ENCODE measurements at regions not wholly inside any gene's neighbourhood (a gene's known extent, or its start where the extent isn't known, plus 50 kb on each side); places are given as distances from the start of the nearest gene placed in this dataset.

GRCh38 chr6:134379599-134379998 lies 61.7 kb upstream of the SGK1 start:
- TF ChIP-seq CTCF (conservative IDR thresholded peaks at IDR 0.05; ENCODE audit: low read length) = no peak
- TF ChIP-seq EZH2phosphoT487 (IDR thresholded peaks at IDR 0.05; ENCODE audit: borderline replicate concordance) = no peak
- H3K4me1 ChIP-seq (ENCODE audit: insufficient read depth, low read length, poor library complexity, severe bottlenecking) = peaks cover 7% of the 10 kb centered on the region
- H3K36me3 ChIP-seq (ENCODE audit: insufficient read depth, low read length) = no peaks in the 10 kb centered on the region
- H3F3A ChIP-seq (ENCODE audit: low read depth) = no peaks in the 10 kb centered on the region
- no peak overlapping the region for H3K4me2 ChIP-seq (ENCODE audit: low read depth, low read length, poor library complexity, severe bottlenecking)
- no peak overlapping the region for H3K4me3 ChIP-seq (ENCODE audit: low read length, poor library complexity, severe bottlenecking)
- no peaks in the 10 kb centered on the region for H3K79me2 ChIP-seq (ENCODE audit: insufficient read depth, low read length)
- H3K9me3 ChIP-seq (ENCODE audit: insufficient read depth, low read depth, low read length) = no peaks in the 10 kb centered on the region
- H3K9ac ChIP-seq (ENCODE audit: low read depth, low read length, poor library complexity, severe bottlenecking) = no peak overlapping the region
- no peaks in the 10 kb centered on the region for H4K20me1 ChIP-seq (ENCODE audit: insufficient read depth, low read length, poor library complexity, severe bottlenecking)
- no peaks in the 10 kb centered on the region for H3K27me3 ChIP-seq (ENCODE audit: insufficient read depth, low read length, poor library complexity, severe bottlenecking)
- no peaks in the 10 kb centered on the region for H3K9me2 ChIP-seq (replicated peaks; ENCODE audit: low read depth, low read length)
- H2AFZ ChIP-seq (ENCODE audit: low read length) = peak overlapping the region; percentile 16; the same call in 1 of the 2 replicates

DNA sequence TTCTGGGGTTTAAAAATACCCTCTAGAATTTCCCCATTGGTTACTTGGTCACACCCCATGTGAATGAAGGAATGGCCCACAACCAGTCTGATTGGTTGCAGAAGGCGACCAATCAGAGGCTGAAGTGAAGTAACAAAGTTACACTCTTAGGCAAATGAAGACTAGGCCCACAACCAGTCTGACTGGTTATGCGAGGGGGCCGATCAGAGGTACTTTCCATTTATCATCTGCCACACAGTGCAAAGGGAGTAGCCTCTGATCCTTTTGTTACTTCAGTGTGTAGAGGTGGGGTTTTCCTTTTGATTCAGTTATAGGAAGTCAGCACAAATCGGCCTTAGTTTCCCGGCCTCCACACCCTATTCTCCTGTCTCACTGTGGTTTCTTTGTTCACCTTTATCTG lies 61.2 kb upstream of the SGK1 start:
- Histone ChIP-seq H3K79me2 (ENCODE audit: insufficient read depth, low read length) (no peaks in the 10 kb centered on the region), H3K4me1 (ENCODE audit: insufficient read depth, low read length, poor library complexity, severe bottlenecking) (peaks cover 7% of the 10 kb centered on the region), H2AFZ (ENCODE audit: low read length) (peak overlapping the region; percentile 16; the same call in 1 of the 2 replicates), H3K9me3 (ENCODE audit: insufficient read depth, low read depth, low read length) (no peaks in the 10 kb centered on the region), H3K9ac (ENCODE audit: low read depth, low read length, poor library complexity, severe bottlenecking) (no peak overlapping the region), H3K4me2 (ENCODE audit: low read depth, low read length, poor library complexity, severe bottlenecking) (no peak overlapping the region), H3K27me3 (ENCODE audit: insufficient read depth, low read length, poor library complexity, severe bottlenecking) (no peaks in the 10 kb centered on the region), H4K20me1 (ENCODE audit: insufficient read depth, low read length, poor library complexity, severe bottlenecking) (no peaks in the 10 kb centered on the region), H3F3A (ENCODE audit: low read depth) (no peaks in the 10 kb centered on the region), H3K36me3 (ENCODE audit: insufficient read depth, low read length) (no peaks in the 10 kb centered on the region), H3K4me3 (ENCODE audit: low read length, poor library complexity, severe bottlenecking) (no peak overlapping the region), H3K9me2 (replicated peaks; ENCODE audit: low read depth, low read length) (no peaks in the 10 kb centered on the region)
- TF ChIP-seq EZH2phosphoT487 (IDR thresholded peaks at IDR 0.05; ENCODE audit: borderline replicate concordance) = no peak
- no peak for TF ChIP-seq CTCF (conservative IDR thresholded peaks at IDR 0.05; ENCODE audit: low read length)

DNA sequence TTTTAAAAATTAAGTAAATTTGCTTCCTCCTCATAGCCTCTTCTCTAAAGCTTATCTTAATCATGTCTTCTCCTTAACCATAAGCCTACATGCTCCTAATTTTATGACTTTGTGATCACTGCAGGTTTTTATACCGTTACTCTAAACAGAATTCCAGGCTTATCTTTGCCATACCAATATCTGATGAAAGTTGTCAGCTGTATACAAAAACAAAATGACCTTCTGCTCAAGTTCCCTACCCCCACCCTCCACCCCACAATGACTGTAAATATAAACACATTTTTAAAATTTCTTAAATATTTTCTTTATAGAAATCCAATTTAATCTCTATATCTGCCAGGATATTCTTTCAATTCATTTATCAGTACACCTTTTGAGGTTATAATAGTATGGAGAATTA lies 60.5 kb upstream of the SGK1 start:
- no peak for TF ChIP-seq EZH2phosphoT487 (IDR thresholded peaks at IDR 0.05; ENCODE audit: borderline replicate concordance)
- TF ChIP-seq CTCF (conservative IDR thresholded peaks at IDR 0.05; ENCODE audit: low read length) = no peak
- Histone ChIP-seq H3K9ac (ENCODE audit: low read depth, low read length, poor library complexity, severe bottlenecking) (no peak overlapping the region), H3K9me2 (replicated peaks; ENCODE audit: low read depth, low read length) (no peaks in the 10 kb centered on the region), H4K20me1 (ENCODE audit: insufficient read depth, low read length, poor library complexity, severe bottlenecking) (no peaks in the 10 kb centered on the region), H3K4me3 (ENCODE audit: low read length, poor library complexity, severe bottlenecking) (no peak overlapping the region), H2AFZ (ENCODE audit: low read length) (no peak overlapping the region), H3K9me3 (ENCODE audit: insufficient read depth, low read depth, low read length) (no peaks in the 10 kb centered on the region), H3K4me1 (ENCODE audit: insufficient read depth, low read length, poor library complexity, severe bottlenecking) (peaks cover 7% of the 10 kb centered on the region), H3K36me3 (ENCODE audit: insufficient read depth, low read length) (no peaks in the 10 kb centered on the region), H3K79me2 (ENCODE audit: insufficient read depth, low read length) (no peaks in the 10 kb centered on the region), H3F3A (ENCODE audit: low read depth) (no peaks in the 10 kb centered on the region), H3K4me2 (ENCODE audit: low read depth, low read length, poor library complexity, severe bottlenecking) (no peak overlapping the region), H3K27me3 (ENCODE audit: insufficient read depth, low read length, poor library complexity, severe bottlenecking) (no peaks in the 10 kb centered on the region)

All from Loucy (cell line).